ENCODE measurements at regions not wholly inside any gene's neighbourhood (a gene's known extent, or its start where the extent isn't known, plus 50 kb on each side); places are given as distances from the start of the nearest gene placed in this dataset.

DNA sequence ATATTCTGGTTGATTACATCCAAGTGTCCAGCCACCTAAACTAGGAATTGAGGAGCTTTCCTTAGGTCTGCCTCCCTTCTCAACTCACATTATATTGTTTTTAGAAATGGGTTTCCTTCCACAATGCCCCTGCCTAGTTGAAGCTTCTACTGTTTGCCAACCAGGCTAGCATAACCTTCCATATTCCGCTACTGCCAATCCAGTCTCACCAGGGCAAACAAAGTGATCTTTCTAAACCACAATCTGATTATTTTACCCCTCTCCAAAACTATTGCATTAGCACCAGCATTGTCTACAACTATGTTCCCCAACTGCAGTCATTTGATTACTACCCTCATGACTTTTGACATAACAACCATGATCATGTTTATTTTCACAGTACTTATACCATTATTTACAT lies 115.8 kb upstream of the RASEF start:
- DNase-seq (ENCODE audit: low spot score), result no peak
- H3K27ac ChIP-seq, result no peak overlapping the region
- ChIA-PET POLR2A (ENCODE audit: low non-redundant PET) (no interaction called here), CTCF (interaction anchor here (0.6 kb wide), 1 partner anchor 115 kb away, joined by 4 read pairs; no protein-coding TSS in a partner anchor)
- TF ChIP-seq, protein P1, sequence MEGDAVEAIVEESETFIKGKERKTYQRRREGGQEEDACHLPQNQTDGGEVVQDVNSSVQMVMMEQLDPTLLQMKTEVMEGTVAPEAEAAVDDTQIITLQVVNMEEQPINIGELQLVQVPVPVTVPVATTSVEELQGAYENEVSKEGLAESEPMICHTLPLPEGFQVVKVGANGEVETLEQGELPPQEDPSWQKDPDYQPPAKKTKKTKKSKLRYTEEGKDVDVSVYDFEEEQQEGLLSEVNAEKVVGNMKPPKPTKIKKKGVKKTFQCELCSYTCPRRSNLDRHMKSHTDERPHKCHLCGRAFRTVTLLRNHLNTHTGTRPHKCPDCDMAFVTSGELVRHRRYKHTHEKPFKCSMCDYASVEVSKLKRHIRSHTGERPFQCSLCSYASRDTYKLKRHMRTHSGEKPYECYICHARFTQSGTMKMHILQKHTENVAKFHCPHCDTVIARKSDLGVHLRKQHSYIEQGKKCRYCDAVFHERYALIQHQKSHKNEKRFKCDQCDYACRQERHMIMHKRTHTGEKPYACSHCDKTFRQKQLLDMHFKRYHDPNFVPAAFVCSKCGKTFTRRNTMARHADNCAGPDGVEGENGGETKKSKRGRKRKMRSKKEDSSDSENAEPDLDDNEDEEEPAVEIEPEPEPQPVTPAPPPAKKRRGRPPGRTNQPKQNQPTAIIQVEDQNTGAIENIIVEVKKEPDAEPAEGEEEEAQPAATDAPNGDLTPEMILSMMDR (conservative IDR thresholded peaks at IDR 0.05; ENCODE audit: low read depth), result no peak

DNA sequence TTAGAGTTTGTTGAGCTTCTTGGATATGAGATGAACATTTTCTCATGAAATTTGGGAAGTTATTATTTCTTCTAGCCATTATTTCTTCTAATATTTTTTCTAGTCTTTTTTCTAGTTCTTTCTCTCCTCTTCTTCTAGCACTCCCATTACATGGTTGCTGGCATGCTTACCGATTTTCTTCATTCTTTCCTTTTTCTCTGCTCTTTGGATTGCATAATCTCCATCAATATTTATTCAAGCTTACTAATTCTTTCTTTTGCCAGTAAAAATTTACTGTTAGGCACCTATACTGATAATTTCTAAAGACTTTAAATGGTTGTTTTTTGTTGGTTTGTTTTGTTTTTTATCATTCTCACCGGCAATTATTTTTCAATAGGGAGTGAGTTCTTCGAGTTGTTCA lies 114.8 kb upstream of the RASEF start:
- POLR2A ChIA-PET (ENCODE audit: low non-redundant PET), result no interaction called here

DNA sequence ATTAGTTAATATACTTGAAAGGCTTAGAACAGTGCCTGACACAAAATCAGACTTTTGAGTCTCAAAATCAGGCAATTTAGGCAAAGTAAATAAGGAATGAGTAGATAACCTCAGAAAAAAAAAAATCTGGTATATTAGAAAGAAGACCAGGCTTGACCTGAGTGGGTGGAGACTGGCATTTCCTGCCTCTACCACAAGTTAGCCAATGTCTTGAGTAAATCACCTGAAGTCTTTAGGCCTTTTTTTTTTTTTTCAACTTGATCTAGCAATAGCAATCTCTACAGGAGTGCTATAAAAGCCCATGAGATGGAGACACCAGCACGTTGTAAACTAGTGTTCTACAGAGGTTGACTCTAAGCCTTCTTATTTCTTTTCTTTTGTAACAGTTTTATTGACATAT lies 104.2 kb upstream of the RASEF start:
- TF ChIP-seq, protein P1 (conservative IDR thresholded peaks at IDR 0.05; ENCODE audit: low read depth), result no peak
- CTCF ChIA-PET, result interaction anchor here (0.6 to 1.5 kb wide), 2 partner anchors 168 to 482 kb away, joined by 6 to 8 read pairs; no protein-coding TSS in a partner anchor
- H3K27ac ChIP-seq, result no peak overlapping the region
- POLR2A ChIA-PET (ENCODE audit: low non-redundant PET), result no interaction called here
- peak; percentile 65 for DNase-seq (ENCODE audit: low spot score)

More for the DNA sequence above, 114.8 kb upstream of the RASEF start:
- no peak overlapping the region for H3K27ac ChIP-seq
- DNase-seq (ENCODE audit: low spot score), result no peak
- CTCF ChIA-PET, result no interaction called here
- TF ChIP-seq, protein P1 (conservative IDR thresholded peaks at IDR 0.05; ENCODE audit: low read depth), result no peak

DNA sequence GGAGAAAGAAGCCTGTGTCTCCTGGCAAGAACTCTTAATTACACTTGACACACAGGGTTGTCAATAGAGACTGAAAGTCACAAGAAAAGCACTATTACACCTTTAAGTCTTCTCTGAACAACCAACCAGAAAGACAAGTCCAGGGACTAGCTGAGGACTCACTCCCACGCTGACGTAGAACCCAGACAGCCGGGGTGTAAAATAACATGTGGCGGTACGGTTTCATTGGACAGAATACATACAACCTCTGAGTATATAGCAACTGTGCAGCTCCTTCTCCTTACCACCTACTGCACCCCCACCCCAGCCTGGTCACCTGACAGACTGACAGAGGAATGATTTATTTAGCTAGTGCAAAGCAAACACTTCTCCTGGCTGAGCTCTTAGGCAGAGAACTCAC lies 103.4 kb upstream of the RASEF start:
- no peak overlapping the region for H3K27ac ChIP-seq
- peak; percentile 69 for DNase-seq (ENCODE audit: low spot score)
- ChIA-PET POLR2A (ENCODE audit: low non-redundant PET) (interaction anchor here (0.8 kb wide), 1 partner anchor 14 kb away, joined by 3 read pairs; no protein-coding TSS in a partner anchor), CTCF (interaction anchor here (0.6 to 1.5 kb wide), 2 partner anchors 168 to 1150 kb away, joined by 3 to 6 read pairs; no protein-coding TSS in a partner anchor)
- TF ChIP-seq, protein P1 (conservative IDR thresholded peaks at IDR 0.05; ENCODE audit: low read depth), result no peak

DNA sequence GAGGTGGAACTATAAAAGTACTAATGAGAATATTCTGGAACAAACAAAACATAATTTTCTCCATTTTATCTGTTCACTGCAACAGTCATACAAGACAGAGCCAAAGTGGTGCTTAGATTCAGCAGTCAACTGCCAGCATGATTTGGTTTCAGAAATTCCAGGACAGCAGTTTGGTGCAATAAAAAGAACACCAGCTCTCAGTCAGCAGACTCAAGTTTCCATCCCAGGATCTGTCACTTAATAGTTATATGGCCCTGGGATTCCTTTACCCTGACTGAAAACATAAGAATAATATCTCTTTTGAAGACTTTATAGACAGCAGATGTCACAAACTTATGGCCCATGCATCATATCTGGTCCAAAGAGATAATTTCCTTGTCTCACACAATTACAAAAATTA lies 92.8 kb upstream of the RASEF start:
- ChIA-PET POLR2A (ENCODE audit: low non-redundant PET) (no interaction called here), CTCF (no interaction called here)

DNA sequence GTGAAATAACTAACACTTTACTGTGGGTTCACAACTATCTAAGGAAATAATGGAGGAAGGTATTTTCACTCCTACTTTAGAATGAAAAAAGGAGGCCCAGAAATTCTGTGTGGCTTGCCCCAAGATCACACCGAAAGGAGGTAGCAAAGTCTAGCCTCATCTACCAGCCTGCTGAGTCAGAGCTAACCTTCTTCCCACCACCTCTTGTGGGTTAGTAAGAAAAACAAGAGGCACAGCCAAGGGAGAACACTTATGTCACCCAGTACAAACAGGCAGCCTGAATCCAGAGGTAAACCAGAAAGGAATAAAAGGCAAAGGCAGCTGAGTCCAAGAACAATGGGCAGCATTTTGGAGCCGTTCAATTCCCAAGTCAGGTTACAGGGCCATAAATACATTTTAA lies 91.9 kb upstream of the RASEF start:
- no peak overlapping the region for H3K27ac ChIP-seq
- DNase-seq (ENCODE audit: low spot score), result no peak
- TF ChIP-seq, protein P1 (conservative IDR thresholded peaks at IDR 0.05; ENCODE audit: low read depth), result no peak
- POLR2A ChIA-PET (ENCODE audit: low non-redundant PET), result no interaction called here
- CTCF ChIA-PET, result no interaction called here

More for the DNA sequence above, 92.8 kb upstream of the RASEF start:
- H3K27ac ChIP-seq, result no peak overlapping the region
- no peak for DNase-seq (ENCODE audit: low spot score)
- TF ChIP-seq, protein P1 (conservative IDR thresholded peaks at IDR 0.05; ENCODE audit: low read depth), result no peak

Data from RWPE1 (cell line).